ENCODE measurements at regions not wholly inside any gene's neighbourhood (a gene's known extent, or its start where the extent isn't known, plus 50 kb on each side); places are given as distances from the start of the nearest gene placed in this dataset.

GRCh38 chr3:168165390-168166269 lies 69.9 kb upstream of the GOLIM4 start:
- in situ Hi-C loops (cut with HindIII; ENCODE audit: low pct_unique_long_range_greater_than_20kb, low sequenced_read_pairs): no loop called here

GRCh38 chr3:168162172-168162571 lies 66.4 kb upstream of the GOLIM4 start:
- DNase-seq (ENCODE audit: low read depth): no peak
- in situ Hi-C loops (cut with HindIII; ENCODE audit: low pct_unique_long_range_greater_than_20kb, low sequenced_read_pairs): no loop called here

More at GRCh38 chr3:168165390-168166269, 69.9 kb upstream of the GOLIM4 start:
- peak; percentile 55 for DNase-seq (ENCODE audit: low read depth)

DNA sequence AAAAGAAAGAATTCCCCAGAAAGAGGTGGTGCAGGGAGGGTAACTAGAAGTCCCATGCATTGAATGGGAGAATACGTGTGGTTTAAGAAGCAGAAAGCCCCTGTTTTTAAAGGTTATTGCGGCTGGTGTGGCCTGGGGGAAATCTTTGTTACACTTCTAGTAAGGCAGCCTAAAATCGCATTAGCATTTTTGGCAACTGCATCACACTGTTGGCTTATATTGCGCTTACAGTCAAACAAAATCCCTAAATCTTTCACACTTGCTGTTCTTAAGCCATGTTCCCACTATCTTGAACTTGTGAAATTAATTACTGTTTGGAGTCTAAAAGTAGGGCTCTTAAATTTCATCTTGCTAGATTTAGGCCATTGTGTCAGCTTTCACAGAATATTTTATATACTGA lies 66.0 kb upstream of the GOLIM4 start:
- DNase-seq (ENCODE audit: low read depth): no peak
- in situ Hi-C loops (cut with HindIII; ENCODE audit: low pct_unique_long_range_greater_than_20kb, low sequenced_read_pairs): no loop called here

DNA sequence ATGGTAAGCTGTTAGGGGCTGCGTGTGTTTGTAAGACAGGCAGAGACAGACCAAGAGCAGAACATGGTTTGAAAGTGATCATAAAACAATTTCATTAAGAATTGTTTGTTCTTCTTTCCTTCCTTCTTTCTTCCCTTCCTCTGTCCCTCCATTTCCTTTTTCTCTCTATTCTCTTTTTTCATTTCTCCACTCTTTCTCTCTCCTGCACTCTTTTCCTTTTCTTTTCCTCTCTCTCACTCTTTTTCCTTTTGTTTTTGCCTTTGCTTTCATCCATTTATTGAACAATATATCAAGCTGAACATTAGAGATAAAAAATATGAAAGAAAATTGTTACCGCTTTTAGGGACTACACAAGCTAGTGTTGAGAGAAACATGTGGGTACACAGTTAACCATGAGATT lies 62.2 kb upstream of the GOLIM4 start:
- DNase-seq (ENCODE audit: low read depth): no peak
- in situ Hi-C loops (cut with HindIII; ENCODE audit: low pct_unique_long_range_greater_than_20kb, low sequenced_read_pairs): no loop called here

DNA sequence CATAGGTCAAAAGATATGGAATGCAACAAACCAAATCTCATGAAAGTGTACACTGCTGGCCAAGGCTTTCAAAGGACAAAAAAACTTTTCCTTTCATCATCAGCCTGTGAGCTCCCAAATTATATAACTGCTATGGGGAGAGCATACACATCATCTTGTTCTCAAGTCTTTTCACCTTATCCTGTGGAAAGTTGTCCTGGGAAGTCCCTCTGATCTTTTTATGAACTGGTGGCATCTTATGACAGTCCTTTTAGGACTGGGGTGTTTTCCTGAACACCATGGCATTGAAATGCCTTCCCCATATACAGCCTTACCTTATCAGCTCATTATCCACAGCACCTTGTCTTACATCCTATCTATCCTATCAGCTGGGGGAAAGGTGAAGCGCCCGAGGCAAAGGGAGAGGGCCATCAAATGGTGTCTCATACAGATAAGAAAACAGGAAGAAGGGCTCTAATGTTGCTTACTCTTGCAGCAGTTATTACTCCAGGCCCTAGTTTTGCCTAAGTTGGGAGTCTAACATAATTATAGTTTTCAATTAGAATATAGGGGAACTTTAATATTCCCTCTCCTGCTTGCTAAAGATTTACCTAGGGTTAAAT lies 61.5 kb upstream of the GOLIM4 start:
- DNase-seq (ENCODE audit: low read depth): no peak
- in situ Hi-C loops (cut with HindIII; ENCODE audit: low pct_unique_long_range_greater_than_20kb, low sequenced_read_pairs): no loop called here

DNA sequence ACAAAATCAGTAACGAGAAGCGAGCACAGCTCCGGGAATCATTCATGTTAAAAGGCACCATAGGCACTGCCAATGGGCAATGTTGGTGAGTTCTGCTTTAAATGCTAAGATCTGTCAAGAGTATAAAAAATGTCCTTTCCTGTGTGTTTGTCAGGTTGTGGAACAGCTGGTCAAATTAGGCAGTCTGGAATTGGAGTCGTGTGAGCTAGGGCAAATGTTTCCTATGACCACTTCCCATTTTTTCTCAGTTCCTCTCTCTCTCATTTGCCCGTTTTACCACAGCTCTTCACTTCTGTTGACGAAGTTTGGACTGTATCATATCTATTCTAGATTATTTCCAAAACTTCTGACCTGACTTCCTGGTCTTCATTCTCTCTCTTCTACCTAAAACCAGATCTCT lies 60.8 kb upstream of the GOLIM4 start:
- no peak for DNase-seq (ENCODE audit: low read depth)
- in situ Hi-C loops (cut with HindIII; ENCODE audit: low pct_unique_long_range_greater_than_20kb, low sequenced_read_pairs): no loop called here

DNA sequence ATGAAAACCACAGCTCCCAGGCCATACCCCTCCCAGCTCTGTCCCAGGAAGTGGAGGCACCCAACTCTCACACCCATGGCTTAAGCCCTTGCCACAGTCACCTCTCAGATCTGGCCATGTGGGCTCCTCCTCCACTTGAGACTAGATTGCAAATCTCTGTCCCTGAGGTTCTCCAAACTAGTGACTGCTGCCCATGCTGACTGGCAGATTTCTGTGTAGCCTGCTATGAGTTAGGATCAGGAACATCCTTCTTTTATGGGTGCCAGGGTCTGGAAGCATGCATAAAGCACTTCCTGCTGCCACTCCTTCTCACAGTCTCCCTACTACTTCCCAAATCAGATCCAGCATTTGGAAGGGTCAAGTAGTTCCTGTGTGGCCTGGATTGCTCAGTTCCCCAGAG lies 59.6 kb upstream of the GOLIM4 start:
- in situ Hi-C loops (cut with HindIII; ENCODE audit: low pct_unique_long_range_greater_than_20kb, low sequenced_read_pairs): no loop called here
- no peak for DNase-seq (ENCODE audit: low read depth)

DNA sequence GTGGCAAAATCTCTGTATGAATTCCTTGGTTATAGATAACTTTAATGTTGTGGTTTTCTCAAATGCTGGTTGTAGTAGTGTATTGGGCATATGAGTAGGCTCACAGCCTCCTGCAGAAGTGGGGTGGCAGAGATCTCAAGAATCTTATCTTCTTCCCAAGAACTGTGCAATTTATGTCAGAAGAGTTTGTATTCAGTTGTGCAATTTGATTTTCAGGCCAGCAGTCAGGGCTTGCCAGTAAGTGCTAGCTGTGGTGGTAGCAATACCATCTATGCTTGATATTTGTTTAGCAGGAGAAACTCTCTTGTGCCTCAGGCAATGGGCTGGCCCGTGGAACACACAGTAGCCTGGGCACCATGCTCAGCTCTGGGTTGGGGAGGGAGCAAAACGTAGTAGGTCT lies 58.4 kb upstream of the GOLIM4 start:
- DNase-seq (ENCODE audit: low read depth): no peak
- in situ Hi-C loops (cut with HindIII; ENCODE audit: low pct_unique_long_range_greater_than_20kb, low sequenced_read_pairs): no loop called here

DNA sequence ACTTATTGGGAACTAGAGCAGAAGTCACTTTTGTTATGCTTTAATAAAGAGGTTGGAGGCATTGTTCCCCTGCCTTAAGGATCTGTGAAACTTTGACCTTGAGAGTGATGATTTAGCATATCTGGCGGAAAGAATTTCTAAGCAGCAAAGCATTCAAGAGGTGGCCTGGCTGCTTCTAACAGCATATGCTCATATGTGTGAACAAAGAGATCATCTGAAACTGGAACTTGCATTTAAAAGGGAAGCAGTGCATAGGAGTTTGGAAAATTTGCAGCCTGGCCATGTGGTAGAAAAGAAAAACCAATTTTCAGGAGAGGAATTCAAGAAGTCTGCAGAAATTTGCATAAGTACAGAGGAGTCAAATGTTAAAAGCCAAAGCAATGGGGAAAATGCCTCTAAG lies 56.4 kb upstream of the GOLIM4 start:
- no peak for DNase-seq (ENCODE audit: low read depth)
- in situ Hi-C loops (cut with HindIII; ENCODE audit: low pct_unique_long_range_greater_than_20kb, low sequenced_read_pairs): no loop called here

Data from Caki2 (cell line).